ENCODE measurements at regions not wholly inside any gene's neighbourhood (a gene's known extent, or its start where the extent isn't known, plus 50 kb on each side); places are given as distances from the start of the nearest gene placed in this dataset.
"Not testable (repeated sequence)": the region's sequence is repeated elsewhere in the genome, so short reads cannot be mapped to it uniquely, and the experiment has no call there.

GRCh38 chr1:245062741-245063305 lies 92.0 kb upstream of the KIF26B start:
- no peak for DNase-seq

- not testable (repeated sequence) for DNase-seq
Measured at GRCh38 chr1:245061808-245062207, 93.0 kb upstream of the KIF26B start.

- no peak for DNase-seq
Measured at GRCh38 chr1:245060684-245061374, 94.0 kb upstream of the KIF26B start.

GRCh38 chr1:245059806-245060424 lies 94.9 kb upstream of the KIF26B start:
- no peak for DNase-seq

- no peak for DNase-seq
Measured at GRCh38 chr1:245058882-245059281, 95.9 kb upstream of the KIF26B start.

GRCh38 chr1:245058436-245058835 lies 96.3 kb upstream of the KIF26B start:
- DNase-seq: no peak

- DNase-seq: no peak
Measured at GRCh38 chr1:245056913-245057312, 97.9 kb upstream of the KIF26B start.

GRCh38 chr1:245056296-245056695 lies 98.5 kb upstream of the KIF26B start:
- DNase-seq: not testable (repeated sequence)

- no peak for DNase-seq
Measured at GRCh38 chr1:245055752-245056151, 99.0 kb upstream of the KIF26B start.

GRCh38 chr1:245054507-245055270 lies 100.1 kb upstream of the KIF26B start:
- DNase-seq: no peak

- no peak for DNase-seq
Measured at GRCh38 chr1:245054105-245054504, 100.7 kb upstream of the KIF26B start.

GRCh38 chr1:245052258-245052657 lies 102.5 kb upstream of the KIF26B start:
- DNase-seq: no peak

GRCh38 chr1:245051349-245052221 lies 103.2 kb upstream of the KIF26B start:
- DNase-seq: no peak

GRCh38 chr1:245046769-245047168 lies 108.0 kb upstream of the KIF26B start:
- no peak for DNase-seq

- no peak for DNase-seq
Measured at GRCh38 chr1:245046315-245046714, 108.5 kb upstream of the KIF26B start.

- DNase-seq: no peak
Measured at GRCh38 chr1:245045087-245045881, 109.5 kb upstream of the KIF26B start.

GRCh38 chr1:245043611-245043940 lies 111.2 kb upstream of the KIF26B start:
- no peak for DNase-seq

GRCh38 chr1:245041058-245041698 lies 113.6 kb upstream of the KIF26B start:
- no peak for DNase-seq

- DNase-seq: no peak
Measured at GRCh38 chr1:245039196-245039595, 115.6 kb upstream of the KIF26B start.

- no peak for DNase-seq
Measured at GRCh38 chr1:245036102-245036501, 118.7 kb upstream of the KIF26B start.
